NCI-H2196 (cell line): ENCODE measurements at regions not wholly inside any gene's neighbourhood (a gene's known extent, or its start where the extent isn't known, plus 50 kb on each side); places are given as distances from the start of the nearest gene placed in this dataset.

Experiments
- DNase-seq: peaks from one replicate; lab custom pipeline; 2025; ENCODE audit not compliant: unreplicated experiment; lab: John Stamatoyannopoulos, UW

- no peak for DNase-seq
Measured at GRCh38 chr4:114173968-114174367, 194.5 kb upstream of the ARSJ start.

GRCh38 chr4:114177628-114178027, 198.2 kb upstream of the ARSJ start:
- DNase-seq = no peak

- DNase-seq = no peak
Measured at GRCh38 chr4:114178392-114178791, 198.9 kb upstream of the ARSJ start.

- DNase-seq = no peak
Measured at GRCh38 chr4:114180481-114180880, 201.0 kb upstream of the ARSJ start.

GRCh38 chr4:114184901-114185300, 205.5 kb upstream of the ARSJ start:
- no peak for DNase-seq

GRCh38 chr4:114187592-114187991, 208.1 kb upstream of the ARSJ start:
- no peak for DNase-seq

- no peak for DNase-seq
Measured at GRCh38 chr4:114191496-114191895, 212.0 kb upstream of the ARSJ start.

GRCh38 chr4:114192854-114193253, 213.4 kb upstream of the ARSJ start:
- DNase-seq = no peak

GRCh38 chr4:114193624-114194399, 214.4 kb upstream of the ARSJ start:
- no peak for DNase-seq

- DNase-seq = no peak
Measured at GRCh38 chr4:114196606-114197005, 217.2 kb upstream of the ARSJ start.

GRCh38 chr4:114200026-114200425, 220.6 kb upstream of the ARSJ start:
- DNase-seq = no peak

GRCh38 chr4:114205261-114205660, 225.8 kb upstream of the ARSJ start:
- no peak for DNase-seq

- DNase-seq = no peak
Measured at GRCh38 chr4:114208574-114209151, 229.2 kb upstream of the ARSJ start.

- no peak for DNase-seq
Measured at GRCh38 chr4:114209584-114209983, 230.1 kb upstream of the ARSJ start.

- no peak for DNase-seq
Measured at GRCh38 chr4:114211556-114211955, 232.1 kb upstream of the ARSJ start.

- DNase-seq = no peak
Measured at GRCh38 chr4:114217150-114217817, 237.8 kb upstream of the ARSJ start.

GRCh38 chr4:114223580-114223979, 244.1 kb upstream of the ARSJ start:
- no peak for DNase-seq

GRCh38 chr4:114225436-114225835, 246.0 kb upstream of the ARSJ start:
- DNase-seq = no peak

GRCh38 chr4:114226179-114226578, 246.7 kb upstream of the ARSJ start:
- DNase-seq = no peak

- DNase-seq = no peak
Measured at GRCh38 chr4:114226968-114227760, 247.7 kb upstream of the ARSJ start.

GRCh38 chr4:114229706-114230105, 250.3 kb upstream of the ARSJ start:
- no peak for DNase-seq
